ENCODE measurements at regions not wholly inside any gene's neighbourhood (a gene's known extent, or its start where the extent isn't known, plus 50 kb on each side); places are given as distances from the start of the nearest gene placed in this dataset.

DNA sequence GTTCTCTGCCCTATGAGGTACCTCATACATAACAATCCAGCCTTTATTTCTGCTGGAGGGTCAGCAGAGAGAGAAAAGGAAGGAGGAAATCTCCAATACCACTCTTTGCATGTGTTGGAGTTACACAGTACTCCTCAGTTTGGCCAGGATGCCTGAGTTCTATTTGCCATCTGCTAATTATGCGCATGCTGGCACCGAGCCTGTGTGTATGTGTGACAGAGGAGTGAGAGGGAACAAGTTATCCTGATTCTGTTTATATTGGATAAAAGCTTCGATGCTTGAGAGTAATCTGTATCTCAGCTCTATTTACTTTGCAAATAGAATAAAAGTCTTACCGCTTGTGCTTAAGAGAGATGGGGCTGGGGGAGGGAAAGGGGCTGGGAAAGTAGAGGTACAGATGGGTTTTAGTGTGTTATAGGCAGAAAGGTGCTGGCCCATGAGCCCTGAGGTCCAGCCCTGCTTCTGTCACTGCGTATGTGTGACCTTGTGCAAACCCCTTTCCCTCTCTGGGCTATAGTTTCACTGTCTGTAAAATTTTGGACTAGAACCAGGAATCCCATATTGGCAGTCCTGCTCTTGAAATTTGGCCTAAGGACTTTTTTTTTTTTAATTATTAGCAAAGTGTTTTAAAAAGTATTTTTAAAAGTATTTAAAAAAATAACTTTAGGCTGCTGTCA, 54.5 kb upstream of the PLXNA2 start:
- Mint-ChIP-seq H3K36me3 (ENCODE audit: unreplicated experiment) (no peaks in the 10 kb centered on the region), H3K4me3 (ENCODE audit: unreplicated experiment) (no peak overlapping the region), H3K27me3 (ENCODE audit: unreplicated experiment) (no peaks in the 10 kb centered on the region), H3K9me3 (ENCODE audit: unreplicated experiment) (no peaks in the 10 kb centered on the region), H3K4me1 (ENCODE audit: low read depth, unreplicated experiment) (peaks cover 12% of the 10 kb centered on the region), H3K27ac (ENCODE audit: unreplicated experiment) (no peak overlapping the region)
- DNase-seq: no peak
- TF ChIP-seq, protein P1, sequence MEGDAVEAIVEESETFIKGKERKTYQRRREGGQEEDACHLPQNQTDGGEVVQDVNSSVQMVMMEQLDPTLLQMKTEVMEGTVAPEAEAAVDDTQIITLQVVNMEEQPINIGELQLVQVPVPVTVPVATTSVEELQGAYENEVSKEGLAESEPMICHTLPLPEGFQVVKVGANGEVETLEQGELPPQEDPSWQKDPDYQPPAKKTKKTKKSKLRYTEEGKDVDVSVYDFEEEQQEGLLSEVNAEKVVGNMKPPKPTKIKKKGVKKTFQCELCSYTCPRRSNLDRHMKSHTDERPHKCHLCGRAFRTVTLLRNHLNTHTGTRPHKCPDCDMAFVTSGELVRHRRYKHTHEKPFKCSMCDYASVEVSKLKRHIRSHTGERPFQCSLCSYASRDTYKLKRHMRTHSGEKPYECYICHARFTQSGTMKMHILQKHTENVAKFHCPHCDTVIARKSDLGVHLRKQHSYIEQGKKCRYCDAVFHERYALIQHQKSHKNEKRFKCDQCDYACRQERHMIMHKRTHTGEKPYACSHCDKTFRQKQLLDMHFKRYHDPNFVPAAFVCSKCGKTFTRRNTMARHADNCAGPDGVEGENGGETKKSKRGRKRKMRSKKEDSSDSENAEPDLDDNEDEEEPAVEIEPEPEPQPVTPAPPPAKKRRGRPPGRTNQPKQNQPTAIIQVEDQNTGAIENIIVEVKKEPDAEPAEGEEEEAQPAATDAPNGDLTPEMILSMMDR (IDR thresholded peaks at IDR 0.05; ENCODE audit: partially characterized antibody, unreplicated experiment): no peak

DNA sequence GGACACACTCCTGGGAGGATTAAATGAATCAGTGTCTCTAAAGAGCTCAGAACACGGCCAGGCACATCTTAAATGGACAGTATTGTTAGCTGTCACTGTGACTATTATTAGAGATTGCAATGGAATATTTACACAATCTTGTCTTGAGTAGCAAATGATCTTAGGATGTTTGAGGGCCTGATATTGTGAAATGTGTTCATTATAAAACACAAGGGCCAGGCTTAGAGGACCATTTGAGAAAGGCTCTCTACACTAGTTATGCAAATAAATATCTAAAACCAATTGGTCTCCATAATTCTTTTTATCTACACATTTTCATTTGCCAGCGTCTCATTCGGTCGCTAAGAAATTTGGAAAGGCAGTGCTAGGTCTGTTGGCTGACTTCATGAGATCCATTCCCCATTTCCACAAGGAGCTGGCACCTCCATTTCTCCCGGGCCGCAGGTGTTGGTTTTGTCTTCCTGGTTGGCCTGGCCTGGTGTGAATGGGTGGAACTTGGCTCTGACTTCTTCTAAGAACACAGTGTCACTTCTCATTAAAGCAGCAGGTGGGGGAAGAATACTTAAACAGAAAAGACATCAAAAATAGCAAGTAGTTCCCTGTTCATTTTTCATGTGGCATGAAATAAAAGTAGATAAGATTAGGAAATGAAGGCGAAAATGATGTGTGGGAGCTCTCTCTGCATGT, 56.0 kb upstream of the PLXNA2 start:
- H3K27me3 Mint-ChIP-seq (ENCODE audit: unreplicated experiment): peaks cover 1% of the 10 kb centered on the region
- H3K4me3 Mint-ChIP-seq (ENCODE audit: unreplicated experiment): no peak overlapping the region
- DNase-seq: no peak
- H3K27ac Mint-ChIP-seq (ENCODE audit: unreplicated experiment): no peak overlapping the region
- H3K9me3 Mint-ChIP-seq (ENCODE audit: unreplicated experiment): no peaks in the 10 kb centered on the region
- TF ChIP-seq, protein P1 (IDR thresholded peaks at IDR 0.05; ENCODE audit: partially characterized antibody, unreplicated experiment): no peak
- peaks cover 14% of the 10 kb centered on the region for H3K4me1 Mint-ChIP-seq (ENCODE audit: low read depth, unreplicated experiment)
- no peaks in the 10 kb centered on the region for H3K36me3 Mint-ChIP-seq (ENCODE audit: unreplicated experiment)

DNA sequence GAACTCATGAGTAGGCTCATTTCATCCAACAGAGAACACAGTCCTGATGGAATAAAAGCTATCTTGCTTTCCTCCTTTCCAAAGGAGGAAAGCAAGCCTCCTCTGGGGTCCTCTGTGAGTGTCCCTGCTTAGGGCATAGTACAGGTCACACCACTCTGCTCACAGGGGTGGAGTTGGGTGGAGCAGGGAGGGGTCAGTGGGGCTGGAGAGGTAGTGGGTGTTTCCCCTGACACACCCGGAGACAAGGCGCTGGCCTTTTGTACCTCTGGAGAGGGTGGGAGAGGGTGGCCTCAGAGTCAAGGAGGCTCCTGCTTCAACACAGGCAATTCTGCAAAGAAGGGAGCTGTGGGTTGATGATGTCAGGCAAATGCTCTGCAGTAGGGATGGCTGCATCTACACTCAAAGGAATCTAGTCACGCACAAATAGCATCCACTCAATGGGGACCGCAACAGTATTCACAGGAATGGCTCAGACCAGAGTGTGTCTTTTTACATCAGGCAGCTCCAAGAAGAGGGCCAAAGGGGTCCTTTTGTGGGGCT, 58.6 kb upstream of the PLXNA2 start:
- Mint-ChIP-seq H3K4me3 (ENCODE audit: unreplicated experiment) (no peak overlapping the region), H3K27ac (ENCODE audit: unreplicated experiment) (no peak overlapping the region), H3K27me3 (ENCODE audit: unreplicated experiment) (peaks cover 1% of the 10 kb centered on the region), H3K4me1 (ENCODE audit: low read depth, unreplicated experiment) (peaks cover 14% of the 10 kb centered on the region), H3K9me3 (ENCODE audit: unreplicated experiment) (peaks cover 1% of the 10 kb centered on the region), H3K36me3 (ENCODE audit: unreplicated experiment) (no peaks in the 10 kb centered on the region)
- TF ChIP-seq, protein P1 (IDR thresholded peaks at IDR 0.05; ENCODE audit: partially characterized antibody, unreplicated experiment): no peak
- no peak for DNase-seq

DNA sequence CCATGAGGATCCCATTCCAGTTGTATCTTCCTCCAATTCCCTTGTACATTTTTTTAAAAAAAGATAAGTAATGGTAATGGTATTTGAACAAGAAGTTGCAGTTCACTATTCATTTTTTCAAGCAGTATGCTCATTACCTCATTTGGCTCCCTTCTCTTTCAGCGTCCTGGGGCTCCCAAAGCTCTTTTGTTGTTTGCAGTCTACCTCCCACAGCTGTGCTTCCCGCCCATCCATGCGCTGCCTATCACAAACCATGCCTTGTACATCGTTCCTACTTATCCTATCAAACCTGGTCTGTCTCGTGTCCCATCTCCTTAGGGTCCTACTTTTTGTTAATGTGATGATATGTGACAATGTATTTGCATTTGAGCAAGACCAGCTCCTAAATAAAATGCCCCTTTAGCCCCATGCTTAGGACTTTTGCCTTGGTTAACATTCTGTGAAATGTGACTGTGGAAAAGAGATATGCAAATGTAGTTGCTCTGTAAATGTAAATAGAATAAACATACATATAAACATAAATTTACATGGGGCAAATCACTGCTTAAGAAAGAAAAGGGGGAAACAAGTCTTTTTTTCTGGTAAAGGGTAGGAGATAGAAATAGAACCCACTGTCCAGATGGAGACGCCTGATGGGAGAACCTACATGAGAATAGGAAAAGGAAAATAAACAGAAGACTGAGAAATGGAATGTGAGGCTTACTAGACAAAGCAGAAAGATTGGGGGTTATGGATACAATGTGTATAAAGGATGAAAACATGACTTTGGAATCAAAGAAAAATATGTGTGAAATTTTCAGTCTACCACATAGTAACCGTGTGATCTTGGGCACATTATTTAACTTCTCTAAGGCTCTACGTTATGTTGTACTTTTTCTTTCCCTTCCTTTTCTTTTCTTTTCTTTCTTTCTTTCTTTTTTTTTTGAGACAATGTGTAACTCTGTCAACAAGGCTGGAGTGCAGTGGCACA, 59.8 kb upstream of the PLXNA2 start:
- no peak overlapping the region for H3K27ac Mint-ChIP-seq (ENCODE audit: unreplicated experiment)
- no peaks in the 10 kb centered on the region for H3K36me3 Mint-ChIP-seq (ENCODE audit: unreplicated experiment)
- no peak for DNase-seq
- H3K27me3 Mint-ChIP-seq (ENCODE audit: unreplicated experiment): peaks cover 1% of the 10 kb centered on the region
- H3K9me3 Mint-ChIP-seq (ENCODE audit: unreplicated experiment): peaks cover 1% of the 10 kb centered on the region
- TF ChIP-seq, protein P1 (IDR thresholded peaks at IDR 0.05; ENCODE audit: partially characterized antibody, unreplicated experiment): no peak
- H3K4me3 Mint-ChIP-seq (ENCODE audit: unreplicated experiment): no peak overlapping the region
- peaks cover 14% of the 10 kb centered on the region for H3K4me1 Mint-ChIP-seq (ENCODE audit: low read depth, unreplicated experiment)
